GM23338 (cell line): ENCODE measurements at regions not wholly inside any gene's neighbourhood (a gene's known extent, or its start where the extent isn't known, plus 50 kb on each side); places are given as distances from the start of the nearest gene placed in this dataset.

ENCODE experiments used
- ATAC-seq: fragments of 200-7000 bp; cut with Tn5 transposase; 3 replicates; pipeline ENCODE4 v1.9.1; 2020
- DNase-seq: peaks from one replicate; pipeline ENCODE4 v3.0.0-alpha.2; 2015; ENCODE audit warnings: low spot score
- H2AFZ ChIP-seq: fragments of 200-600 bp; sonication (generic); 2 replicates; pipeline ENCODE4 v1.8.0; 2016; ENCODE audit warnings: antibody characterized with exemption, mild to moderate bottlenecking, moderate library complexity
- H3F3A ChIP-seq: fragments of 200-600 bp; sonication (generic); replicated peaks from 2 replicates; pipeline ENCODE4 v1.8.0; 2017; ENCODE audit warnings: antibody characterized with exemption, mixed run types, low read depth
- H3K27ac ChIP-seq: fragments of 200-600 bp; sonication (generic); 2 replicates; pipeline ENCODE4 v1.6.1; 2016; ENCODE audit warnings: low read depth
- H3K27me3 ChIP-seq: fragments of 200-600 bp; sonication (generic); 2 replicates; pipeline ENCODE4 v1.8.0; 2016; ENCODE audit warnings: mild to moderate bottlenecking, mixed run types, moderate library complexity; ENCODE audit not compliant: insufficient read depth
- H3K36me3 ChIP-seq: fragments of 200-600 bp; sonication (generic); 2 replicates; pipeline ENCODE4 v1.8.0; 2016; ENCODE audit warnings: mild to moderate bottlenecking; ENCODE audit not compliant: insufficient read depth
- H3K4me1 ChIP-seq: fragments of 200-600 bp; sonication (generic); 2 replicates; pipeline ENCODE4 v1.8.0; 2016; ENCODE audit warnings: mild to moderate bottlenecking, moderate library complexity; ENCODE audit not compliant: insufficient read depth
- H3K4me2 ChIP-seq: fragments of 200-600 bp; sonication (generic); 2 replicates; pipeline ENCODE4 v1.7.1; 2017; ENCODE audit warnings: mixed run types
- H3K4me3 ChIP-seq: fragments of 200-600 bp; sonication (generic); 2 replicates; pipeline ENCODE4 v1.6.1; 2016; ENCODE audit warnings: mixed run types
- H3K79me2 ChIP-seq: fragments of 200-600 bp; sonication (generic); replicated peaks from 2 replicates; pipeline ENCODE4 v1.8.0; 2017; ENCODE audit warnings: mild to moderate bottlenecking; ENCODE audit not compliant: insufficient read depth
- H3K9me2 ChIP-seq: fragments of 200-600 bp; sonication (generic); 2 replicates; pipeline ENCODE4 v1.8.0; 2017; ENCODE audit not compliant: insufficient read depth
- H4K20me1 ChIP-seq: fragments of 200-600 bp; sonication (generic); replicated peaks from 2 replicates; pipeline ENCODE4 v1.8.0; 2017; ENCODE audit warnings: mild to moderate bottlenecking; ENCODE audit not compliant: insufficient read depth
- H3K27ac Mint-ChIP-seq: 2 replicates; pipeline ENCODE4 v1.8.0; 2020; ENCODE audit warnings: inconsistent platforms, mild to moderate bottlenecking, moderate library complexity, mixed read lengths
- H3K27me3 Mint-ChIP-seq: 3 replicates; pipeline ENCODE4 v1.8.0; 2022; ENCODE audit warnings: low read depth, mild to moderate bottlenecking, moderate library complexity, mixed read lengths, inconsistent platforms; ENCODE audit not compliant: insufficient read depth, poor library complexity
- H3K36me3 Mint-ChIP-seq: 3 replicates; pipeline ENCODE4 v1.8.0; 2021; ENCODE audit warnings: low read depth, mild to moderate bottlenecking, inconsistent platforms, moderate library complexity, mixed read lengths
- H3K4me1 Mint-ChIP-seq: 3 replicates; pipeline ENCODE4 v1.8.0; 2020; ENCODE audit warnings: mild to moderate bottlenecking, inconsistent platforms, mixed read lengths
- H3K4me3 Mint-ChIP-seq: 3 replicates; pipeline ENCODE4 v1.8.0; 2021; ENCODE audit warnings: moderate library complexity, mild to moderate bottlenecking, inconsistent platforms, mixed read lengths
- H3K9me3 Mint-ChIP-seq: 3 replicates; pipeline ENCODE4 v1.8.0; 2020; ENCODE audit warnings: moderate library complexity, mild to moderate bottlenecking, inconsistent platforms, mixed read lengths
- CREB1 ChIP-seq: fragments of 250-450 bp; sonication (Bioruptor Pico); IDR thresholded peaks from 2 replicates; pipeline ENCODE4 v1.5.0; 2020; ENCODE audit warnings: low read depth, mild to moderate bottlenecking, moderate library complexity
- EZH2 ChIP-seq: fragments of 200-600 bp; sonication (generic); IDR thresholded peaks from one replicate; pipeline ENCODE4 v1.8.0; 2017; ENCODE audit warnings: antibody characterized with exemption, mild to moderate bottlenecking, low read depth; ENCODE audit not compliant: unreplicated experiment
- EZH2phosphoT487 ChIP-seq: fragments of 200-600 bp; sonication (generic); IDR thresholded peaks from one replicate; pipeline ENCODE4 v1.8.1; 2018; ENCODE audit warnings: antibody characterized with exemption; ENCODE audit not compliant: unreplicated experiment
- NANOG ChIP-seq: IDR thresholded peaks from 2 replicates; pipeline ENCODE4 v1.6.1; 2016; ENCODE audit warnings: antibody characterized with exemption, borderline replicate concordance
- POLR2AphosphoS5 ChIP-seq: IDR thresholded peaks from 2 replicates; pipeline ENCODE4 v1.6.1; 2016; ENCODE audit warnings: antibody characterized with exemption, low read depth
- ZNF114 ChIP-seq: fragments of 250-450 bp; sonication (Bioruptor Pico); IDR thresholded peaks from 2 replicates; pipeline ENCODE4 v1.5.0; 2020; ENCODE audit warnings: mild to moderate bottlenecking, moderate library complexity
- ZNF331 ChIP-seq: fragments of 250-450 bp; sonication (Bioruptor Pico); IDR thresholded peaks from 2 replicates; pipeline ENCODE4 v1.5.0; 2020; ENCODE audit warnings: low read depth, mild to moderate bottlenecking, moderate library complexity
- TF ChIP-seq, protein P1 (sequence below), 2 experiments: fragments of 200-600 bp in 1 of 2; sonication (generic) in 1 of 2; conservative IDR thresholded peaks; 2 replicates each; pipeline versions ENCODE4 v1.5.1 to v1.6.1; 2016 to 2017; ENCODE audit warnings: antibody characterized with exemption in 2 of 2, low read depth in 2 of 2, mild to moderate bottlenecking in 2 of 2, moderate library complexity in 1 of 2
- TF ChIP-seq, protein P2 (sequence below): IDR thresholded peaks from one replicate; pipeline ENCODE4 v1.6.1; 2018; ENCODE audit warnings: antibody characterized with exemption; ENCODE audit not compliant: unreplicated experiment
- TF ChIP-seq, protein P3 (sequence below): fragments of 250-450 bp; sonication (Bioruptor Pico); IDR thresholded peaks from 2 replicates; pipeline ENCODE4 v1.5.0; 2020; ENCODE audit warnings: mild to moderate bottlenecking, moderate library complexity

DNA sequence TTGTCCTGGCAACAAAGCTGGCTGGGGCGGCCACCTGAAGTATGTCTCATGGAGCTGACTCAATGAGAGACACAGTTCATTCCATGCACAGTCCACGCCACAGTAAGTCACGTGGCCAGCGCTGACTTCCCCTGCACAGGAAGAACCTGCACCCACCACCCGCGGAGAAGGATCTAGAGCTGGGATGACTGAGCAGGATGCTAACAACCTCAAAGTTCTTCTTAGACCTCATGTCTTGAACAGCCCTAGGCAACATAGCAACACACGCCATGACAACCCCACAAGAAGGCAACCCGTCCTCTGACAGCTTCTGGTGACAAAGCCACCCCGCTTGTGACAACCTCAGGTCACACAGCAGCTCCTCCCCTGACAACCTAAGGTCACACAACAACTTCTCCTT lies 76.9 kb upstream of the B3GAT1 start (continued):
- TF ChIP-seq ZNF114 (CRISPR knock-in tag), result no peak
- no peak for TF ChIP-seq NANOG
- TF ChIP-seq, protein P1, sequence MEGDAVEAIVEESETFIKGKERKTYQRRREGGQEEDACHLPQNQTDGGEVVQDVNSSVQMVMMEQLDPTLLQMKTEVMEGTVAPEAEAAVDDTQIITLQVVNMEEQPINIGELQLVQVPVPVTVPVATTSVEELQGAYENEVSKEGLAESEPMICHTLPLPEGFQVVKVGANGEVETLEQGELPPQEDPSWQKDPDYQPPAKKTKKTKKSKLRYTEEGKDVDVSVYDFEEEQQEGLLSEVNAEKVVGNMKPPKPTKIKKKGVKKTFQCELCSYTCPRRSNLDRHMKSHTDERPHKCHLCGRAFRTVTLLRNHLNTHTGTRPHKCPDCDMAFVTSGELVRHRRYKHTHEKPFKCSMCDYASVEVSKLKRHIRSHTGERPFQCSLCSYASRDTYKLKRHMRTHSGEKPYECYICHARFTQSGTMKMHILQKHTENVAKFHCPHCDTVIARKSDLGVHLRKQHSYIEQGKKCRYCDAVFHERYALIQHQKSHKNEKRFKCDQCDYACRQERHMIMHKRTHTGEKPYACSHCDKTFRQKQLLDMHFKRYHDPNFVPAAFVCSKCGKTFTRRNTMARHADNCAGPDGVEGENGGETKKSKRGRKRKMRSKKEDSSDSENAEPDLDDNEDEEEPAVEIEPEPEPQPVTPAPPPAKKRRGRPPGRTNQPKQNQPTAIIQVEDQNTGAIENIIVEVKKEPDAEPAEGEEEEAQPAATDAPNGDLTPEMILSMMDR (conservative IDR thresholded peaks at IDR 0.05; ENCODE audit: low read depth in 2 of 2), result no peak
- no peak for TF ChIP-seq CREB1 (CRISPR knock-in tag)
- no peak for TF ChIP-seq EZH2
- TF ChIP-seq POLR2AphosphoS5, result no peak
- no peak for TF ChIP-seq ZNF331 (CRISPR knock-in tag)
- TF ChIP-seq, protein P2, sequence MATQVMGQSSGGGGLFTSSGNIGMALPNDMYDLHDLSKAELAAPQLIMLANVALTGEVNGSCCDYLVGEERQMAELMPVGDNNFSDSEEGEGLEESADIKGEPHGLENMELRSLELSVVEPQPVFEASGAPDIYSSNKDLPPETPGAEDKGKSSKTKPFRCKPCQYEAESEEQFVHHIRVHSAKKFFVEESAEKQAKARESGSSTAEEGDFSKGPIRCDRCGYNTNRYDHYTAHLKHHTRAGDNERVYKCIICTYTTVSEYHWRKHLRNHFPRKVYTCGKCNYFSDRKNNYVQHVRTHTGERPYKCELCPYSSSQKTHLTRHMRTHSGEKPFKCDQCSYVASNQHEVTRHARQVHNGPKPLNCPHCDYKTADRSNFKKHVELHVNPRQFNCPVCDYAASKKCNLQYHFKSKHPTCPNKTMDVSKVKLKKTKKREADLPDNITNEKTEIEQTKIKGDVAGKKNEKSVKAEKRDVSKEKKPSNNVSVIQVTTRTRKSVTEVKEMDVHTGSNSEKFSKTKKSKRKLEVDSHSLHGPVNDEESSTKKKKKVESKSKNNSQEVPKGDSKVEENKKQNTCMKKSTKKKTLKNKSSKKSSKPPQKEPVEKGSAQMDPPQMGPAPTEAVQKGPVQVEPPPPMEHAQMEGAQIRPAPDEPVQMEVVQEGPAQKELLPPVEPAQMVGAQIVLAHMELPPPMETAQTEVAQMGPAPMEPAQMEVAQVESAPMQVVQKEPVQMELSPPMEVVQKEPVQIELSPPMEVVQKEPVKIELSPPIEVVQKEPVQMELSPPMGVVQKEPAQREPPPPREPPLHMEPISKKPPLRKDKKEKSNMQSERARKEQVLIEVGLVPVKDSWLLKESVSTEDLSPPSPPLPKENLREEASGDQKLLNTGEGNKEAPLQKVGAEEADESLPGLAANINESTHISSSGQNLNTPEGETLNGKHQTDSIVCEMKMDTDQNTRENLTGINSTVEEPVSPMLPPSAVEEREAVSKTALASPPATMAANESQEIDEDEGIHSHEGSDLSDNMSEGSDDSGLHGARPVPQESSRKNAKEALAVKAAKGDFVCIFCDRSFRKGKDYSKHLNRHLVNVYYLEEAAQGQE, result no peak

DNA sequence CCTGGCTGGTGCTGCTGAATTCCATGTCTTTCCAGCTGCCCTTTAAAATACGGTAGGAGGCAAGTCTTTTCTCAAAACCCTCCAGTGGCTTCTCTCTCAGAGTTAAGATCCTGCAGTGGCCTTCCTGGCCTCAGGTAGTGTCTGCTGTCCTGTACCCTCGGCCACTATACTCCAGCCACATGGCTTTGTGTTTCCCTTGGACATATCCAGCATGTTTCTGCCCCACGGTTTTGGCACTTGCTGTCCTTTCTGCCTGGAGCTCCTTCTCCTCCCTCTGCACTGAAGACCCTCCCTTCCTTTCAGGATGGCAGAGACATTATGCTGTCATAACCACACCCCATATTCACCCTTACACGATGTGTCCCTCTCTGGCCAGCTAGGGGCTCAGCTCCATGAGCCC lies 76.5 kb upstream of the B3GAT1 start:
- H3K27me3 Mint-ChIP-seq, result peaks cover 2% of the 10 kb centered on the region
- TF ChIP-seq, protein P3, sequence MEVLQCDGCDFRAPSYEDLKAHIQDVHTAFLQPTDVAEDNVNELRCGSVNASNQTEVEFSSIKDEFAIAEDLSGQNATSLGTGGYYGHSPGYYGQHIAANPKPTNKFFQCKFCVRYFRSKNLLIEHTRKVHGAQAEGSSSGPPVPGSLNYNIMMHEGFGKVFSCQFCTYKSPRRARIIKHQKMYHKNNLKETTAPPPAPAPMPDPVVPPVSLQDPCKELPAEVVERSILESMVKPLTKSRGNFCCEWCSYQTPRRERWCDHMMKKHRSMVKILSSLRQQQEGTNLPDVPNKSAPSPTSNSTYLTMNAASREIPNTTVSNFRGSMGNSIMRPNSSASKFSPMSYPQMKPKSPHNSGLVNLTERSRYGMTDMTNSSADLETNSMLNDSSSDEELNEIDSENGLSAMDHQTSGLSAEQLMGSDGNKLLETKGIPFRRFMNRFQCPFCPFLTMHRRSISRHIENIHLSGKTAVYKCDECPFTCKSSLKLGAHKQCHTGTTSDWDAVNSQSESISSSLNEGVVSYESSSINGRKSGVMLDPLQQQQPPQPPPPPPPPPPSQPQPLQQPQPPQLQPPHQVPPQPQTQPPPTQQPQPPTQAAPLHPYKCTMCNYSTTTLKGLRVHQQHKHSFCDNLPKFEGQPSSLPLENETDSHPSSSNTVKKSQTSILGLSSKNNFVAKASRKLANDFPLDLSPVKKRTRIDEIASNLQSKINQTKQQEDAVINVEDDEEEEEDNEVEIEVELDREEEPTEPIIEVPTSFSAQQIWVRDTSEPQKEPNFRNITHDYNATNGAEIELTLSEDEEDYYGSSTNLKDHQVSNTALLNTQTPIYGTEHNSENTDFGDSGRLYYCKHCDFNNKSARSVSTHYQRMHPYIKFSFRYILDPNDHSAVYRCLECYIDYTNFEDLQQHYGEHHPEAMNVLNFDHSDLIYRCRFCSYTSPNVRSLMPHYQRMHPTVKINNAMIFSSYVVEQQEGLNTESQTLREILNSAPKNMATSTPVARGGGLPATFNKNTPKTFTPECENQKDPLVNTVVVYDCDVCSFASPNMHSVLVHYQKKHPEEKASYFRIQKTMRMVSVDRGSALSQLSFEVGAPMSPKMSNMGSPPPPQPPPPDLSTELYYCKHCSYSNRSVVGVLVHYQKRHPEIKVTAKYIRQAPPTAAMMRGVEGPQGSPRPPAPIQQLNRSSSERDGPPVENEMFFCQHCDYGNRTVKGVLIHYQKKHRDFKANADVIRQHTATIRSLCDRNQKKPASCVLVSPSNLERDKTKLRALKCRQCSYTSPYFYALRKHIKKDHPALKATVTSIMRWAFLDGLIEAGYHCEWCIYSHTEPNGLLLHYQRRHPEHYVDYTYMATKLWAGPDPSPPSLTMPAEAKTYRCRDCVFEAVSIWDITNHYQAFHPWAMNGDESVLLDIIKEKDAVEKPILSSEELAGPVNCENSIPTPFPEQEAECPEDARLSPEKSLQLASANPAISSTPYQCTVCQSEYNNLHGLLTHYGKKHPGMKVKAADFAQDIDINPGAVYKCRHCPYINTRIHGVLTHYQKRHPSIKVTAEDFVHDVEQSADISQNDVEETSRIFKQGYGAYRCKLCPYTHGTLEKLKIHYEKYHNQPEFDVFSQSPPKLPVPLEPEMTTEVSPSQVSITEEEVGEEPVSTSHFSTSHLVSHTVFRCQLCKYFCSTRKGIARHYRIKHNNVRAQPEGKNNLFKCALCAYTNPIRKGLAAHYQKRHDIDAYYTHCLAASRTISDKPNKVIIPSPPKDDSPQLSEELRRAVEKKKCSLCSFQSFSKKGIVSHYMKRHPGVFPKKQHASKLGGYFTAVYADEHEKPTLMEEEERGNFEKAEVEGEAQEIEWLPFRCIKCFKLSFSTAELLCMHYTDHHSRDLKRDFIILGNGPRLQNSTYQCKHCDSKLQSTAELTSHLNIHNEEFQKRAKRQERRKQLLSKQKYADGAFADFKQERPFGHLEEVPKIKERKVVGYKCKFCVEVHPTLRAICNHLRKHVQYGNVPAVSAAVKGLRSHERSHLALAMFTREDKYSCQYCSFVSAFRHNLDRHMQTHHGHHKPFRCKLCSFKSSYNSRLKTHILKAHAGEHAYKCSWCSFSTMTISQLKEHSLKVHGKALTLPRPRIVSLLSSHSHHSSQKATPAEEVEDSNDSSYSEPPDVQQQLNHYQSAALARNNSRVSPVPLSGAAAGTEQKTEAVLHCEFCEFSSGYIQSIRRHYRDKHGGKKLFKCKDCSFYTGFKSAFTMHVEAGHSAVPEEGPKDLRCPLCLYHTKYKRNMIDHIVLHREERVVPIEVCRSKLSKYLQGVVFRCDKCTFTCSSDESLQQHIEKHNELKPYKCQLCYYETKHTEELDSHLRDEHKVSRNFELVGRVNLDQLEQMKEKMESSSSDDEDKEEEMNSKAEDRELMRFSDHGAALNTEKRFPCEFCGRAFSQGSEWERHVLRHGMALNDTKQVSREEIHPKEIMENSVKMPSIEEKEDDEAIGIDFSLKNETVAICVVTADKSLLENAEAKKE (CRISPR knock-in tag), result no peak
- TF ChIP-seq ZNF114 (CRISPR knock-in tag) (no peak), NANOG (no peak), ZNF331 (CRISPR knock-in tag) (no peak), EZH2phosphoT487 (no peak), CREB1 (CRISPR knock-in tag) (no peak)
- TF ChIP-seq, protein P2, result no peak

More for the DNA sequence above, 76.5 kb upstream of the B3GAT1 start:
- H3K4me1 Mint-ChIP-seq, result no peaks in the 10 kb centered on the region; the same call in 2 of the 3 replicates
- no peak overlapping the region for H3K4me3 ChIP-seq
- no peak overlapping the region for H3K4me3 Mint-ChIP-seq
- H4K20me1 ChIP-seq, result no peaks in the 10 kb centered on the region
- H3K9me3 Mint-ChIP-seq, result peaks cover 9% of the 10 kb centered on the region; the same call in 1 of the 3 replicates
- H3K27me3 ChIP-seq, result no peaks in the 10 kb centered on the region
- H3K27ac Mint-ChIP-seq, result no peak overlapping the region
- no peaks in the 10 kb centered on the region for H3K79me2 ChIP-seq
- no peaks in the 10 kb centered on the region for H3K4me1 ChIP-seq
- no peaks in the 10 kb centered on the region for H3K36me3 ChIP-seq
- H3K9me2 ChIP-seq, result peaks cover 5% of the 10 kb centered on the region; the same call in 1 of the 2 replicates
- H3K27ac ChIP-seq, result no peak overlapping the region
- H3K36me3 Mint-ChIP-seq, result no peaks in the 10 kb centered on the region
- no peak for ATAC-seq
- H2AFZ ChIP-seq, result no peak overlapping the region
- no peak for DNase-seq
- no peak overlapping the region for H3K4me2 ChIP-seq
- H3F3A ChIP-seq, result no peaks in the 10 kb centered on the region
